ENCODE measurements at regions not wholly inside any gene's neighbourhood (a gene's known extent, or its start where the extent isn't known, plus 50 kb on each side); places are given as distances from the start of the nearest gene placed in this dataset.

GRCh38 chr7:68276725-68277124 is 1280.1 kb downstream of the TYW1 start:
- TF ChIP-seq, protein P1, sequence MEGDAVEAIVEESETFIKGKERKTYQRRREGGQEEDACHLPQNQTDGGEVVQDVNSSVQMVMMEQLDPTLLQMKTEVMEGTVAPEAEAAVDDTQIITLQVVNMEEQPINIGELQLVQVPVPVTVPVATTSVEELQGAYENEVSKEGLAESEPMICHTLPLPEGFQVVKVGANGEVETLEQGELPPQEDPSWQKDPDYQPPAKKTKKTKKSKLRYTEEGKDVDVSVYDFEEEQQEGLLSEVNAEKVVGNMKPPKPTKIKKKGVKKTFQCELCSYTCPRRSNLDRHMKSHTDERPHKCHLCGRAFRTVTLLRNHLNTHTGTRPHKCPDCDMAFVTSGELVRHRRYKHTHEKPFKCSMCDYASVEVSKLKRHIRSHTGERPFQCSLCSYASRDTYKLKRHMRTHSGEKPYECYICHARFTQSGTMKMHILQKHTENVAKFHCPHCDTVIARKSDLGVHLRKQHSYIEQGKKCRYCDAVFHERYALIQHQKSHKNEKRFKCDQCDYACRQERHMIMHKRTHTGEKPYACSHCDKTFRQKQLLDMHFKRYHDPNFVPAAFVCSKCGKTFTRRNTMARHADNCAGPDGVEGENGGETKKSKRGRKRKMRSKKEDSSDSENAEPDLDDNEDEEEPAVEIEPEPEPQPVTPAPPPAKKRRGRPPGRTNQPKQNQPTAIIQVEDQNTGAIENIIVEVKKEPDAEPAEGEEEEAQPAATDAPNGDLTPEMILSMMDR (IDR thresholded peaks at IDR 0.05): no peak
- no peak for TF ChIP-seq POLR2A (IDR thresholded peaks at IDR 0.05)
